ENCODE measurements at regions not wholly inside any gene's neighbourhood (a gene's known extent, or its start where the extent isn't known, plus 50 kb on each side); places are given as distances from the start of the nearest gene placed in this dataset.
A peak's percentile ranks its signal among the peaks of the same experiment; 100 is the strongest.
"Not testable (repeated sequence)": the region's sequence is repeated elsewhere in the genome, so short reads cannot be mapped to it uniquely, and the experiment has no call there.

DNA sequence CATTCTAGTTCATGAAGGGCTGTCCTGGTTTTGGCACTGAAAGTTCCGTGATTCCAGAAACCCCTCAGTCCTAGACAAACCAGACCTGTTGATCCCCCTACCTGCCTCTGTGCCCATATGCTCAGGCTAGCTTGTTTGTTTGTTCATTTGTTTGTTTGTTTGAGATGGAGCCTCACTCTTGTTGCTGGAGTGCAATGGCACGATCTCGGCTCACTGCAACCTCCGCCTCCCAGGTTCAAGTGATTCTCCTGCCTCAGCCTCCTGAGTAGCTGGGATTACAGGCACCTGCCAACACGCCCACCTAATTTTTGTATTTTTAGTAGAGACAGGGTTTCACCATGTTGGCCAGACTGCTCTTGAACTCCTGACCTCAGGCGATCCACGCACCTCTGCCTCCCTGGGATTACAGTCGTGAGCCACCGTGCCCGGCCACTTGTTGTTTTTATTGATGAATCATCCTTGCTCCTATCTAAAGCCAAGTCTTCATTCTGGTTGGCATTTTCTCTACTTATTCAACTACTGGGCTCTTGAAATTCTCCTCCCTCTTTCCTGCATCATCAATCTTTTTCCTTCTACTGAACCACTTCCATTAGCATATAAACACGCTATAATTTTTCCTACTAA is 86.3 kb upstream of the BMP2K start:
- Histone ChIP-seq H3K4me3 (no peak overlapping the region), H3K27ac (no peak overlapping the region)

DNA sequence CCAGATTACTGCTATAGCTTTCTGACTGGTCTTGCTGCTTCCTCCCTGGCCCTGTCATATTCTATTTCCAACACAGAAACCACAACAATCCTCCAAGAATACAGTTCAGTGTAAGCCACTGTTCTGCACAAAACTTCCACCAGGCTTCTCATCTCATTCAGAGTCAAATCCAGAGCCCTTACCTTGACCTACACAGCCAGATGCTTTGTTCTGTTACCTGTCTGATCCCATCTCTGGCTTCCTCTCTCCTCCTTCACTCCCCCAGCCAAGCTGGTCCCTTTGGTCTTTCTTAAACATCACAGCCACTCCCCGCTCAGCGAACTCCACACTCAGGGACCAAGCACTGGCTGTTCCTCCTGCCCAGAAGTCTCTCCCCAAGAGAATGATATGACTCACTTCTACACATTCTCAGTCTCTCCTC is 84.8 kb upstream of the BMP2K start:
- Histone ChIP-seq H3K27ac (peak overlapping the region in 1 of 21 experiments; percentile 22), H3K4me3 (no peak overlapping the region)

DNA sequence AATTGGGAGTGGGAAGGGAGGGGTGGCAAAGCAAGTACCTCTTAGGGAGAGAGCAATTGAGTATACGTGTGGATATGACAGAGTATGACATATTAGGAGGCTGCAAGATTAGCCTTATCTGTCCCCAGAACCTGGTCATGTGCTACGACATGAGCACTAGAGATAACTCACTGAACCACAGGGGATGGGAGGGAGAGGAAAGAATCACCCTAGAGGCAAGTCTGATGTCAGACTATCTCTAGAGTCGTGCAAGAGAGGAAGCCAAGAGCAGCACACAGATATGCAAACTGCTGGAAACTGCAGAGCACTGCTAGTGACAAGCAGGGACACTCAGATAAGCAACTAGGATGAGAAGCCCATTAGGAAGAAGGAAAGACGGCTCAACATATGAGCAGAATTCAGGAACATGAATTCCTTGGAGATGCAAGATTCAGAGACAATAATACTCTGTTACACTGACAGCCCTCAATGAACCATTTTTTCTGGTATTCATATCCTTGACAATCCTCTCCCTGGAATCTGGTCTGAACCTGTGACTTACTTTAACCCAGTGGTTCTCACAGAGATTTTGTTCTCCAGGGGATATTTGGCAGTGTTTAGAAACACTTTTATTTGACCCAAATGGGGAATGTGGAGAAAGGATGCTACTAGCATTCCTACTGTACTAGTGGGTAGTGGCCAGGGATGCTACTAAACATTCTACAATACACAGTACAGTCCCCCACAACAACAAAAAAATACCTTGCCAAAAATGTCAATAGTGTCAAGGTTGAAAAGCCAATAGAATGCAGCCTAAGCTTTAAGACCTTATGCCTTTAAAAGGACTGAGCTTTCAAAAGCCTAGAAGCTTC is 84.0 kb upstream of the BMP2K start:
- Histone ChIP-seq H3K4me3 (no peak overlapping the region), H3K27ac (peak overlapping the region in 3 of 21 experiments; percentile 15 to 30 (median 18))

DNA sequence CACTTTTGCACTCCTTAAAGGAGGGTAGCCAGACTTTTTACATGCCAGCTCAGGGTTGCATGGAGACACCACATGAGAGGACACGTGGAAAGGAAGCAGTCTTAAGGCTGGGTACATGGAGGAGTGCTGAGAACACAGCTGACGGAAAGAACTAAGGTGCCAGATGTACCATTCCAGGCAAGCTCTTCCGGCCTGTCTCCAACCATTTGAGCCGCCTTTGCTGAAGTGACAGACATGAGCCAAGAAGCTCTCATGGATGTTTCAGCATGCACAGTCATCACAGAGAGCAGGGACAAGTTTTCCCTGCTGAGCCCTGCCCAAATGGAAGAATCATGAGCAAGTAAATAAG is 83.4 kb upstream of the BMP2K start:
- H3K27ac ChIP-seq, result peak overlapping the region in 2 of 21 experiments; percentile 15 to 30
- no peak overlapping the region for H3K4me3 ChIP-seq

DNA sequence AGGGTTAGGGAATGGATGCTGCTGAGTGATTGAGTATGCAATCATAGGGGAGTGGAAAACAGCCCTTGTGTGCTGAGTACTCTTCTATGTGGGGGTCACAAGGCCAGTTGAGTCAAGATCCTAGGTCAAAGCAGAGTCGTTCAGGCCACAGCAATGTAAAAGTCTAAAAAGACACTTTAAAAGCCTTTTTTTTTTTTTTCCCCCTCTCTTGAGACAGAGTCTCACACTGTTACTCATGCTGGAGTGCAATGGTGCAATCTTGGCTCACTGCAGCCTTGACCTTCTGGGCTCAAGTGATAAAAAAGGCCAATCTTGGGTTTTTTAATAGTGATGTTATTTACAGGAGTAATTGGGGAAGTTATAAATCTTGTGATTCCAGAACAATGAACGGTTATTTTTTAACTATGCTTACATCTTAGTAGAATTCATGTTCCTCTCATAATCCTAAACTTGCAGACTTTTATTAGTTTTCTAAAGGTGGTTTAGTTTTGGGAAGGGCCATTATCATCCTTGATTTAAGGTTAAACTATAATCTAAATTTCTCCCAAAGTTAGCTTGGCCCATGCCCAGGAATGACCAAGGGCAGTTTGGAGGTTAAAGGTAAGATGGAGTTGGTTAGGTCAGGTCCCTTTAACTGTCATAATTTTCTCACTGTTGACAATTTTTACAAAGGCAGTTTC is 82.2 kb upstream of the BMP2K start:
- Histone ChIP-seq H3K4me3 (no peak overlapping the region), H3K27ac (peak overlapping the region in 2 of 21 experiments; percentile 12 to 46)

DNA sequence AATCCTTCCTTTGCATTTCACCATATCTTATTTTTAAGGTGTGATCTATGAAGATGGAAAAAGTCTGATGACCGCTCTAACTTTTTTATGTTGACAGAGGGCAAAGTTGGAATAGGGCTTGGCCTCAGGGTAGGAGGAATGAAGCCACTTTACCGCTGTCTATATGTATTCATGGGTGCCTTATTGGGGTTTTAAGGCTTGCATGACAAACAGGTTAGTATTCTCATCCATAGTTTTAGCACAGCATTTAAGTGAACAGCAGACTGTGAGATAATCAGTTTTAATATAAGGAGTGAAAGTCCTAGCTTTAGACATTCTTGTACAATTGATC is 81.7 kb upstream of the BMP2K start:
- Histone ChIP-seq H3K4me3 (no peak overlapping the region), H3K27ac (no peak overlapping the region)

DNA sequence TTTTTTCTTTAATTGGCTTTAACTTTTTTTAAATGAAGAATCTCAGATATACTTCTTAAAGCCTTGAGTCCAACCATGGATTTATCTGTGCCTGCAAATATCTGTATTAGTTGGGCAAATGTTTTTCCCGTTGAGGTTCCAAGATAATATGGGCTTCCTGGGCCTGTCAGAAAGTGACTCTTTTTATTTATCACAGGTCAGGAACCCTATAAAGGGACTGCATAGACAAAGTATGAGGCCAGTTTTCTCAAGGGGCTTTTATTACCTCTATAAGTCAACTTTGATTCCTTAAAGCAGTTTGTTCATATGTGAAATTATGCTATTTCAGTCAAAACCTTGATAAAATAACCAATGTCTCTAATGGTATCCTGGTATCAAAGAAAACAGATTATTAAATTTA is 80.2 kb upstream of the BMP2K start:
- H3K27ac ChIP-seq, result no peak overlapping the region
- no peak overlapping the region for H3K4me3 ChIP-seq

DNA sequence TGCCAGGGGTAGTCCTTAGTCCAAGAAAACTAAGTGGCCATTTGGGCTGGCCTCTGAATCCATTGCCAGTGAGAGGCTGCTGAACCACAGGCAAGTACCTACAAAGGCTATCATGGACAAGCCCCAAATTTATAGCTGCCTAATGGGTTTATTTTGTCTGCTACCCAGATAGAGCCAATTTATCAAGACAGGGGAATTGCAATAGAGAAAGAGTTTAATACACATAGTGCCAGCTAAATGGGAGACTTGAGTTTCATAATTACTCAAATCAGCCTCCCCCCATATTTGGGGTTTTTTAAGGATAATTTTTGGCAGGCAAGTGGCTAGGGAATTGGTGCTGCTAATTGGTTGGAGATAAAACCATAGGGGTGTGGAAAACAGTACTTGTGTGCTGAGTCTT is 73.1 kb upstream of the BMP2K start:
- no peak overlapping the region for H3K4me3 ChIP-seq
- H3K27ac ChIP-seq, result no peak overlapping the region

DNA sequence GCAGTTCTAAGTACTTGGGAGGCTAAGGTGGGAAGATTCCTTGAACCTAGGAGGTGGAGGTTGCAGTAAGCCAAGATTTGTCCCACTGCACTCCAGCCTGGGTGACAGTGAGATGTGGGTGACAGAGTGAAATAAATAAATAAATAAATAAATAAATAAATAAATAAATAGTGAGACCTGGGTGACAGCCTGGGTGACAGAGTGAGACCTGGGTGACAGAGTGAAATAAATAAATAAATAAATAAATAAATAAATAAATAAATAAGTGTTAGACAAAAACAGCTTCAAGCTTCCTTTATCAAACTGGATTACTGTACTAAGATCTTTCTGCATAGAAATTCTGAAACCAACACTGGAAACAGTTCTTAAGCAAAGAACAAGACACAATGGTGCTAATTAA is 71.8 kb upstream of the BMP2K start:
- no peak overlapping the region for H3K4me3 ChIP-seq
- peak overlapping the region in 3 of 21 experiments; percentile 7 to 11 (median 11) for H3K27ac ChIP-seq

DNA sequence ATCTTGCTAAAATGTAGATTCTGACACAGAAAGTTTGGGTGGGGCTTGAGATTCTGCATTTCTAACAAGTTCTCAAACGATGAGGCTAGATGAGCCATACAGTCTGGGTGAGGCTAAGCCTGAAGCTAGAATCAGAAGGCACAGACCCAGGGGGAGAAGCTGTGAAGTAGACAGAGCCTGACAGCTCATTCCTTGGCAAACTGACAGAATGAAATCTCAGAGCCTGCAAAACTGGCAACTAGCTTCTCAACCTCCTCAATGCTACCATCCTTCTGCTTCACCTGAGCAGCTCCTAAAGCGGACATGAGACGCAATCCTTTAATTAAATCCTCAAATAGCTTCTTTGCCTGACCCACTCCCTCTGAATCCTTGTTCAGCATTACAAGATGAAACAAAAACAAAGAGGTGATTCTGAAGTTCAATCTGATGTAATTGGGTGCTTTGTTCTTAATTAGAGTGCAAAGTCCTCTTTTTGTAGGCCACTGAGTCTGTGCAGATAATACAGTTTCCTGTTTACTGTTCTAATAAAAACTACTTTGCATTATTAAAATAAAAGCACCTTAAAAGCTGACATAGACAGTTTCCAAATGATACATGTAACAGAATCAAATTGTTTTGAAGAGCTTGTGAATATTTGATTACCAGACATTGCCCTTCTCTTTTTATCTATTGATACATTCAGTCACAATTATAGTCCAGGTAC is 71.0 kb upstream of the BMP2K start:
- Histone ChIP-seq H3K4me3 (no peak overlapping the region), H3K27ac (peak overlapping the region in 2 of 21 experiments; percentile 11)

DNA sequence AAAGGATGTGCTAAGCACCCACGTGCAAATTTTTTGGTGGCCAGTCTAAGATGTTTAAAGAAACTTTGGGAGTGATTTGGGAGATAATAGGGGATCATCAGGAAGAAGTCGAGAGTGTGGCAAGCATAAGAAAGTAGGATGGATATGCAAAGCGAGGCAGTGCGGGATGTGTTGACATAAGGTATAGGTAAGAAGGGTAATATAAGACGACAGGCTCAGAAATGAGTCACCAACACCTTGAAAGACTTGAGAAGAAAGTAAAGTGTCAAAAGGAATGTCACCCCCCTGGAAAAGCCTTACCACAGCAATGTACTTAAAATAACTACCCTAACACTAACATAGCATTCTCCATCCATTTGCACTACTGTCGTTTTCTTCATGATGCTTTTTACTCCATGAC is 69.8 kb upstream of the BMP2K start:
- Histone ChIP-seq H3K27ac (no peak overlapping the region), H3K4me3 (no peak overlapping the region)

DNA sequence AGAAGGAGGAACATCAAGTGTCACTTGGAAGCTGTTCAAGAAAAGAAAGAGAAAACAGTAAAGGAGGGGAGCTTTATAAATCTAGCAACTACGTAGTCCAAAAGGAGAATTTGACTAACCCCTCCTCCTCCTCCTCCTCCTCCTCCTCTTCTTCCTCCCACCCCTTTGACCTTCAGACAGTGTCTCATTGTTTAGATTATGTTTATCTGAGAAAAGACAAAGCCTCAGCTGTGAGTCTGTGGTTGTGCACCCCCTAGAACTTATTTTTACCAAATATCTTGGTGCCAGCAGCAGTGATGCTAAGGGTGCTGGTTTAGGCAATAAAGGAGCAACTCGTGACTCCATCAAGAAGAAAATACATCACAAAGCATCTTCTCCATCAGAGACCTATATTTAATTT is 68.9 kb upstream of the BMP2K start:
- Histone ChIP-seq H3K27ac (no peak overlapping the region), H3K4me3 (no peak overlapping the region)

DNA sequence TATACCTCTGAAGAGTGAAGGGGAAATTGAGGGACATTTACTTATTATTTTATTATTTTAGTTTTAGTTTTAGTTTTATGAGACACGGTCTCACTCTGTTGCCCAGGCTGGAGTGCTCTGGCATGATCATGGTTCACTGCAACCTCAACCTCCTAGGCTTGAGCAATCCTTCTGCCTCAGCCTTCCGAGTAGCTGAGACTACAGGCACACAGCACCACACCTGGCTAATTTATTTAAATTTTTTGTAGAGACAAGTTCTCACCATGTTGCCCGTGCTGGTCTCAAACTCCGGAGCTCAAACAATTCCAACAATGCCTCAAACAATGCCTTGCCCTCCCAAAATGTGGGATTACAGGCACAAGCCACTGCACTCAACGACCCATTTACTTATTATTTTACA is 68.4 kb upstream of the BMP2K start:
- Histone ChIP-seq H3K27ac (no peak overlapping the region), H3K4me3 (no peak overlapping the region)

DNA sequence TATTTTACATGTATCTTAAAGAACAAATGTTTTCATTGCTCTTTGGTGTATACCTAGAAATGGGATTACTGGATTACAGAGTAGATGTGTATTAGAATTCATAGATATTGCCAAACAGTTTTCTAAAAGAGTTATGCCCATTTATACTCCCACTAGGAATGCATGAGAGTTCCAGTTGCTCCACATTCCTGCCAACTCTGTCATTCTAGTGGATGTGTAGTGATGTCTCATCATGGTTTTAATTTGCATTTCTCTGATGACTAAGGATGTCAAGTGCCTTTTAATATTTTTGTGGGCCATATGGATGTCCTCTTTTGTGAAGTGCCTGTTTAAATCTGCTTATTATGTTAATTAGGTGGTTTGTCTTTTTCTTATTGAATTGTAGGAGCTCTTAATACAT is 65.6 kb upstream of the BMP2K start:
- H3K27ac ChIP-seq, result no peak overlapping the region
- H3K4me3 ChIP-seq, result no peak overlapping the region

DNA sequence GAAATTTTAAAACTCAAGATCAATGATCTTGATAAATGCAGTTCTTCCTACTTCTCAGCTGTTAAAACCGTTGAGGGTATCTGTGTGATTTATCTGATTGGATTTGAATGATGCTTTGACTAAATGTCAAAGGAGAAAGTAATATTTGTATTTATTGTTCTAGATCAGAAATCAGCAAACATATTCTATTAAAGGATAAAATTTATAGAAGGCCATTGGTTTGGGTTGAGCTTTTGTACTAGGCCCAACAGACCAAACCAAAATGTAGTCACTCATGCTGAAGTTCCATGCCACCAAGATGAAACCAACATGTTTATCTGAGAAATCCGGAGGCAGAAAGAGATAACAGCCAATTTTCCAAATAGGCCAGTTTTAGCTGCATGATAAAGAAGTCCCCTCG is 64.5 kb upstream of the BMP2K start:
- Histone ChIP-seq H3K27ac (no peak overlapping the region), H3K4me3 (no peak overlapping the region)

DNA sequence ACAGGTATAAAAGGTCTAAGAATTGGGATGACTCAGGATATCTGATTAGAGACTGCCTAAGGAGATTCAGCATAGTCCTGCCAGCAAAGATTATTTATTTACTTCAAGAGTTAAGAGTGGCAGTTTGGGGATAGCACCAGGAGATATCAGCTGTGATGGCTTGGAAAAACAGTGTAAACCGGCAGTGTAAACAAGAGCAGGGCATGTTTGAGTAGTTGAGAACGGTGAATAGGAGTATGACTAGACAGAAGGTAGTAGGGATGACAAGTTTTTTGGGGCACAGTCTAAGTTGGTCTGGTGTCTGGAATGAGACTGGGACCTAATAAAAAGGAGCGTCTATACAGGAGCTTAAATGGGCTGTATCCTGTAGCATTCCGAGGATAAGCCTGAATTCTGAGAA is 61.6 kb upstream of the BMP2K start:
- H3K27ac ChIP-seq, H3K4me3 ChIP-seq: not testable (repeated sequence)

DNA sequence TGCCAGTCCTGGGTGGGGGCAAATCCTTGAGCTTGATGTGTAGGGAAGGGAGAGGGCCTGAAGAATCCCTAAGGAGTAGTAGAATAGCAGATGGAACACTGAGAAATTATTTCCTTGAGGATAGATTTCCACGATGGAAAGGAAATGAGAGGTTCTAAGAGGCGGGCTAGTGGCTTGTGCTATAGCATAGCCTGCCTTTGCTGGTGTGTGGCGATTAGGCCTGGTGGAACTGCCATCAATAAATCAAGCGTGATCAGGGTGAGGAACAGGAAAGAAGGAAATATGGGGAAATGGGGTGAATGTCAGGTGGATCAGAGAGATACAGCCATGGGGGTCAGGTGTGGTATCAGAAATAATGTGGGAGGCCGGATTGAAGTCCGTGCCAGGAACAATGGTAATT is 60.8 kb upstream of the BMP2K start:
- not testable (repeated sequence) for H3K27ac ChIP-seq, H3K4me3 ChIP-seq

DNA sequence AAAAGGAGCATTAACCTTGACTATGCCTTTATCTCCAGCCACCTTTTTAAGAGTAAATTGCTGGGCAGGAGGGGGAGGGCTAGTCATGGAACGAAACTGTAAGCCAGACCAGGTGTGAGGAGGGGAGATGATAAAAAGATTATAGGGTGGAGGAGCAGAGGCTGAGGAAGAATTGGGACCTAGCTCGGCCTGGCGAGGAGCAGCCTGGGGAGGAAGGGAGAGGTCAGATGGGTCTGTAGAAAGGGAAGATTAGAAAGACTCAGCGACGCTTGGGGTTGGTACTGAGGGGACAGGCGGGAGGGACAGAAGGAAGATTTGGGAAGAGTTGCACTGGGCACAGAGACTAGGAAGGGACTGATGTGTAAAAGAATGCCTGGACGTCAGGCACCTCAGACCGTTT is 58.4 kb upstream of the BMP2K start:
- H3K4me3 ChIP-seq, result not testable (repeated sequence)

DNA sequence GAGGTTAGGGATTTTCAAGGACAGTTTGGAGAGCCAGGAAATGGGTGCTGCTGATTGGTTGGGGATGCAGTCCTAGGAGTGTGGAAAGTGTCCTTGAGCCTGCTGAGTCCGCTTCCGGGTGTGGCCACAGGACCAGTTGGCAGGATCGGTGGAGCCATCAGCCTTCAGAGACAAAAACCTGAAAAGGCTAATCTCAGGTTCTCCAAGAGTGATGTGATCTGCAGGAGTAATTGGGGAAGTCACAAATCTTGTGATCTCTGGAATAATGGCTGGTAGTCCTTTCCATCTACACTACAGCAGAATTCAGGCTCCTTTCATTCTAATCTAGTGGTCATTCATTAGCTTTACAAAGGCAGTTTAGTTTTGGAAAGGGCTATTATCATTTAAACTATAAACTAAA is 55.9 kb upstream of the BMP2K start:
- Histone ChIP-seq H3K4me3 (no peak overlapping the region), H3K27ac (peak overlapping the region in 1 of 21 experiments; percentile 15)

More for the DNA sequence above, 58.4 kb upstream of the BMP2K start:
- not testable (repeated sequence) for H3K27ac ChIP-seq

DNA sequence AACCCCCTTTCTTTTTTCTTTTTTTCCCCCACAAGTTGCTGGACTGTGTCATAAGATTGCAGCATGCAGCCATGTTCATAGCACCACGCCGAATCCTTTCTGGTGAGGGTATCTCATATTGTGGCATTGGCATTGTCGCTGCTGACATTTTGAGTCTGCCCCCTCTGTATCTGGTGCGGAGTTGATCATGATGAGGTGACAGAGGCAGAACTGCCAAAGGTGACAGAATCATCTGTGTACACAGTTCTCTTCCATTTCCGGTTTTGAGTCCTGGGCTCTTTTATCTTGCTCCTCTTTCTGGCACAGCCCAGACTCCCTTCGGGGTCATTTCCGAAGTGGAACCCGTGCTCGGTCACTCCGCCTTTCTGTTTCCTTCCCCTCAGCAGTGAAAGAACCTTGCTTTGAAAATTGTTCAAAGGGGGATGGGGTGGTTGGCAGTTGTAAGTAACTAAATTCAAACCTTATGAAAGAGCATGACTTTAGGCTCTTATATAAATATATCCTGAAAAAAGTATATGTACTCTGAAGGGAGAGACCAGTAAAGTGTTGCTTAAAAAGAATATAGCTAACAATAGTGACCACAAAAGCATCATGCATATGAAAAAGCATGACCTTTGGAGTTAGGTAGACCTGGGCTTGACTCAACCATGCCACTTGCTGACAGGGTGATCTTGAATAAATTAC is 55.0 kb upstream of the BMP2K start:
- no peak overlapping the region for H3K4me3 ChIP-seq

More for the DNA sequence above, 55.0 kb upstream of the BMP2K start:
- peak overlapping the region in 5 of 21 experiments; percentile 13 to 56 (median 15) for H3K27ac ChIP-seq

All from skin epidermis (tissue), 12 donors.